ENCODE measurements at regions not wholly inside any gene's neighbourhood (a gene's known extent, or its start where the extent isn't known, plus 50 kb on each side); places are given as distances from the start of the nearest gene placed in this dataset.

DNA sequence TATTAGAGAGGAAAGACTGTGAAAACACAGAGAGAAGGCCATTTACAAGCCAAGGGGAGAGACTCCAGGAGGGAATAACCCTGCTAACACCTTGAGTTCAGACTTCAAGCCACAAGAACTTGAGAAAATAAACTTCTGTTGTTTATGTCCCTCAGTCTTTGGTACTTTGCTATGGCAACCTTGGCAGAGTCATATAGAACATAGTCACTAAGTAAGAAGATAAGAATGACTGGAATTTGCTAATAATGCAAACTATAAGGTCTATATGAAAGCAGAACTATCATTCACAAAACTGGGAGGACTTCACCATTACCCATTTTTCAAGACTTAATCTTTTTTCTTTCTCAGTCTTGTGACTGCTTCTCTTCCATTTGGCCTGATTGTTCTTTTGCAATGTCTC lies 767.3 kb upstream of the ADAMTS5 start:
- no peak for DNase-seq
- peaks cover 1% of the 10 kb centered on the region for H3K36me3 Mint-ChIP-seq (ENCODE audit: unreplicated experiment)
- H3K4me1 Mint-ChIP-seq (ENCODE audit: low read depth, unreplicated experiment), result no peaks in the 10 kb centered on the region
- no peaks in the 10 kb centered on the region for H3K9me3 Mint-ChIP-seq (ENCODE audit: unreplicated experiment)
- TF ChIP-seq, protein P1, sequence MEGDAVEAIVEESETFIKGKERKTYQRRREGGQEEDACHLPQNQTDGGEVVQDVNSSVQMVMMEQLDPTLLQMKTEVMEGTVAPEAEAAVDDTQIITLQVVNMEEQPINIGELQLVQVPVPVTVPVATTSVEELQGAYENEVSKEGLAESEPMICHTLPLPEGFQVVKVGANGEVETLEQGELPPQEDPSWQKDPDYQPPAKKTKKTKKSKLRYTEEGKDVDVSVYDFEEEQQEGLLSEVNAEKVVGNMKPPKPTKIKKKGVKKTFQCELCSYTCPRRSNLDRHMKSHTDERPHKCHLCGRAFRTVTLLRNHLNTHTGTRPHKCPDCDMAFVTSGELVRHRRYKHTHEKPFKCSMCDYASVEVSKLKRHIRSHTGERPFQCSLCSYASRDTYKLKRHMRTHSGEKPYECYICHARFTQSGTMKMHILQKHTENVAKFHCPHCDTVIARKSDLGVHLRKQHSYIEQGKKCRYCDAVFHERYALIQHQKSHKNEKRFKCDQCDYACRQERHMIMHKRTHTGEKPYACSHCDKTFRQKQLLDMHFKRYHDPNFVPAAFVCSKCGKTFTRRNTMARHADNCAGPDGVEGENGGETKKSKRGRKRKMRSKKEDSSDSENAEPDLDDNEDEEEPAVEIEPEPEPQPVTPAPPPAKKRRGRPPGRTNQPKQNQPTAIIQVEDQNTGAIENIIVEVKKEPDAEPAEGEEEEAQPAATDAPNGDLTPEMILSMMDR (IDR thresholded peaks at IDR 0.05; ENCODE audit: partially characterized antibody, unreplicated experiment), result no peak
- H3K27ac Mint-ChIP-seq (ENCODE audit: unreplicated experiment), result no peak overlapping the region
- peaks cover 2% of the 10 kb centered on the region for H3K27me3 Mint-ChIP-seq (ENCODE audit: unreplicated experiment)
- H3K4me3 Mint-ChIP-seq (ENCODE audit: unreplicated experiment), result no peak overlapping the region

DNA sequence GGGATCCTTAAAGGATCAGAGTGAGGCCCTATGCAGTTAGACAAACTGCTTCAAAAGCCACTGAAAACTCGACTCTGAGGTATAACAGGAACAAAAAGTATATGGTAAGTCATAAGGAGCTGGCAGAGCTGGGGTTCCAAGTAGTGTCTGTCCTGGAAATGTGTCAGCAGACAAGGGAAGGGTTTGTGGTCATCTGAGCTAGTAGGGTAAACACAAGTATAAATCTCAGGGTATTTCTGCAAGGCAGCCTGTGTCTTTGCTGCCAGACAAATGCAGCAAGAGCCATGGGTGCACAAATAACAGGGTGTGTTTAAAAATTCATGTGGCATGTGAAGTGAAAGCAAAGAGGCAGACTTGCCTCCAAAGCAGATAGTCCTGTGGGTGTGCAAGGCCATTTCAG lies 759.0 kb upstream of the ADAMTS5 start:
- H3K36me3 Mint-ChIP-seq (ENCODE audit: unreplicated experiment), result peaks cover 7% of the 10 kb centered on the region
- H3K4me3 Mint-ChIP-seq (ENCODE audit: unreplicated experiment), result no peak overlapping the region
- TF ChIP-seq, protein P1 (IDR thresholded peaks at IDR 0.05; ENCODE audit: partially characterized antibody, unreplicated experiment), result no peak
- peaks cover 2% of the 10 kb centered on the region for H3K9me3 Mint-ChIP-seq (ENCODE audit: unreplicated experiment)
- H3K27me3 Mint-ChIP-seq (ENCODE audit: unreplicated experiment), result no peaks in the 10 kb centered on the region
- no peaks in the 10 kb centered on the region for H3K4me1 Mint-ChIP-seq (ENCODE audit: low read depth, unreplicated experiment)
- no peak for DNase-seq
- no peak overlapping the region for H3K27ac Mint-ChIP-seq (ENCODE audit: unreplicated experiment)

DNA sequence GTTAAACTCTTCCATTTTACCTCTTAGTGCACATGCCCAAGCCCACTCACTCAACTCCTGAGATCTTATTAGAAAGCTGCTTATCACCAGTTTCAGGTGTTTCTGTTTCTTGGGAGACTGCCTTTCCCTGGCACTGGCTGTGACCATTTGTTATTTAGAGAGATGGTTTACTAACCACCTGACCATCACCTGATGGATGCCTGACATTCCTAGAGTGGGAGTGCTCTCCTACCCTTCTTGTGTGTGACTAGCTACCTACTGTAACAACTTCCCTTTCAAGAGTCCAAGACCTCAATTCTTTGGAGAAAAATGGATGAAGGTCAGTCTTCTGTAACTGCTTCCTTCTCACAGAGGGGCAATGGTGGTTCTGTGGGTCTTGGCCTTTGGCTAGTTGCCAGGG lies 755.2 kb upstream of the ADAMTS5 start:
- Mint-ChIP-seq H3K4me3 (ENCODE audit: unreplicated experiment) (no peak overlapping the region), H3K4me1 (ENCODE audit: low read depth, unreplicated experiment) (no peaks in the 10 kb centered on the region), H3K27me3 (ENCODE audit: unreplicated experiment) (no peaks in the 10 kb centered on the region), H3K27ac (ENCODE audit: unreplicated experiment) (no peak overlapping the region), H3K9me3 (ENCODE audit: unreplicated experiment) (no peaks in the 10 kb centered on the region), H3K36me3 (ENCODE audit: unreplicated experiment) (no peaks in the 10 kb centered on the region)
- TF ChIP-seq, protein P1 (IDR thresholded peaks at IDR 0.05; ENCODE audit: partially characterized antibody, unreplicated experiment), result no peak
- no peak for DNase-seq

DNA sequence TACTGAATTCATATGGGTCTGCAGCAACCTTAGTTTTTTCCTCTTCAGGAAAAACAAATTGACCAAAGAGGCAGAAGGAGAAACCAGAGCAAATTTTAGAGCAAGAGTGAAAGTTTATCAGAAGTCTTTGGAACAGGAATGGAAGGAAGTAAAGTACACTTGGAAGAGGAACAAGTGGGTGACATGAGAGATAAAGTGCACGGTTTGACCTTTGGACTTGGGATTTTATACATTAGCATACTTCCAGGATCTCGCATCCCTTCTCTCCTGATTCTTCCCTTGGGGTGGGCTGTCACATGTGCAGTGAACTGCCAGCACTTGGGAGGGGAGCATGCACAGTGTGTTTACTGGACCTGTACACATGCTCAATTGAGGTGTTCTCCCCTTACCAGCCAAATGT lies 754.8 kb upstream of the ADAMTS5 start:
- H3K27me3 Mint-ChIP-seq (ENCODE audit: unreplicated experiment), result no peaks in the 10 kb centered on the region
- H3K36me3 Mint-ChIP-seq (ENCODE audit: unreplicated experiment), result no peaks in the 10 kb centered on the region

DNA sequence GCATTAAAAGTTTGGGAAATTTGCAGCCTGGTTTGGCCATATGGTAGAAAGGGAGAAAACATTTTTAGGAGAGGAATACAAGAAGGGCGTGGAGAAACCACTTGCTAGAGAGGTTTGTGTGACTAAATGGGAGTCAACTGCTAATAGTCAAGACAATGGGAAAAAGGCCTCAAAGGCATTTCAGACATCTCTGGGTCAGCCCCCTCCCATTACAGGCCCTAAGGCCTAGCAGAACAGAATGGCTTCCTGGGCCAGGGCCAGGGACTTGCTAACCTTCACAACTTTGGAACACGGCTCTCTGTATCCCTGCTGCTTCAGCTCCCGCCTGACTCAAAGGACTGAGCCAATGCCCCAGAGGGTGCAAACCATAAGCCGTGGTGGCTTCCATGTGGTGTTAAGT lies 752.3 kb upstream of the ADAMTS5 start:
- H3K27me3 Mint-ChIP-seq (ENCODE audit: unreplicated experiment), result no peaks in the 10 kb centered on the region
- TF ChIP-seq, protein P1 (IDR thresholded peaks at IDR 0.05; ENCODE audit: partially characterized antibody, unreplicated experiment), result no peak
- DNase-seq, result no peak
- H3K27ac Mint-ChIP-seq (ENCODE audit: unreplicated experiment), result no peak overlapping the region
- H3K4me3 Mint-ChIP-seq (ENCODE audit: unreplicated experiment), result no peak overlapping the region
- H3K36me3 Mint-ChIP-seq (ENCODE audit: unreplicated experiment), result no peaks in the 10 kb centered on the region
- H3K4me1 Mint-ChIP-seq (ENCODE audit: low read depth, unreplicated experiment), result no peaks in the 10 kb centered on the region
- H3K9me3 Mint-ChIP-seq (ENCODE audit: unreplicated experiment), result no peaks in the 10 kb centered on the region

More for the DNA sequence above, 754.8 kb upstream of the ADAMTS5 start:
- Mint-ChIP-seq H3K9me3 (ENCODE audit: unreplicated experiment) (no peaks in the 10 kb centered on the region), H3K27ac (ENCODE audit: unreplicated experiment) (no peak overlapping the region), H3K4me3 (ENCODE audit: unreplicated experiment) (no peak overlapping the region), H3K4me1 (ENCODE audit: low read depth, unreplicated experiment) (no peaks in the 10 kb centered on the region)
- DNase-seq, result no peak
- TF ChIP-seq, protein P1 (IDR thresholded peaks at IDR 0.05; ENCODE audit: partially characterized antibody, unreplicated experiment), result no peak
